Parathyroid adenoma (tissue), 2 donors: ENCODE measurements at regions not wholly inside any gene's neighbourhood (a gene's known extent, or its start where the extent isn't known, plus 50 kb on each side); places are given as distances from the start of the nearest gene placed in this dataset.

Experiments used
- H2AFZ ChIP-seq: fragments of 300-600 bp; sonication (generic); one replicate; pipeline ENCODE4 v1.7.0; 2017; ENCODE audit warnings: antibody characterized with exemption, mild to moderate bottlenecking
- H3K27ac ChIP-seq: fragments of 300-600 bp; sonication (generic); one replicate; pipeline ENCODE4 v1.7.0; 2017
- H3K27me3 ChIP-seq: fragments of 300-600 bp; sonication (generic); one replicate; pipeline ENCODE4 v1.7.0; 2017; ENCODE audit warnings: low read length; ENCODE audit not compliant: control insufficient read depth, insufficient read depth
- H3K36me3 ChIP-seq: fragments of 300-600 bp; sonication (generic); one replicate; pipeline ENCODE4 v1.7.0; 2017; ENCODE audit warnings: low read length; ENCODE audit not compliant: control insufficient read depth, insufficient read depth
- H3K4me1 ChIP-seq: fragments of 300-600 bp; sonication (generic); one replicate; pipeline ENCODE4 v1.7.0; 2017; ENCODE audit warnings: control low read depth
- H3K4me2 ChIP-seq: fragments of 300-600 bp; sonication (generic); one replicate; pipeline ENCODE4 v1.7.0; 2017; ENCODE audit warnings: low read length
- H3K4me3 ChIP-seq: fragments of 300-600 bp; sonication (generic); one replicate; pipeline ENCODE4 v1.7.0; 2017; ENCODE audit warnings: low read depth, low read length
- H3K79me2 ChIP-seq: fragments of 300-600 bp; sonication (generic); one replicate; pipeline ENCODE4 v1.7.0; 2017; ENCODE audit warnings: control low read depth
- H3K9ac ChIP-seq: fragments of 300-600 bp; sonication (generic); one replicate; pipeline ENCODE4 v1.7.0; 2017; ENCODE audit warnings: mild to moderate bottlenecking
- H3K9me3 ChIP-seq: fragments of 300-600 bp; sonication (generic); one replicate; pipeline ENCODE4 v1.7.0; 2017; ENCODE audit warnings: low read length; ENCODE audit not compliant: control insufficient read depth
- TF ChIP-seq, protein P1 (sequence below): fragments of 300-600 bp; sonication (generic); IDR thresholded peaks from one replicate; pipeline ENCODE4 v1.7.0; 2017; ENCODE audit warnings: antibody characterized with exemption, mild to moderate bottlenecking
- donor health status: primary hyperparathyroidism.

- H3K4me3 ChIP-seq: no peak overlapping the region
- H3K27me3 ChIP-seq: no peaks in the 10 kb centered on the region
- H3K4me1 ChIP-seq: no peaks in the 10 kb centered on the region
- H3K36me3 ChIP-seq: no peaks in the 10 kb centered on the region
- H3K4me2 ChIP-seq: no peak overlapping the region
- H3K27ac ChIP-seq: no peak overlapping the region
- TF ChIP-seq, protein P1, sequence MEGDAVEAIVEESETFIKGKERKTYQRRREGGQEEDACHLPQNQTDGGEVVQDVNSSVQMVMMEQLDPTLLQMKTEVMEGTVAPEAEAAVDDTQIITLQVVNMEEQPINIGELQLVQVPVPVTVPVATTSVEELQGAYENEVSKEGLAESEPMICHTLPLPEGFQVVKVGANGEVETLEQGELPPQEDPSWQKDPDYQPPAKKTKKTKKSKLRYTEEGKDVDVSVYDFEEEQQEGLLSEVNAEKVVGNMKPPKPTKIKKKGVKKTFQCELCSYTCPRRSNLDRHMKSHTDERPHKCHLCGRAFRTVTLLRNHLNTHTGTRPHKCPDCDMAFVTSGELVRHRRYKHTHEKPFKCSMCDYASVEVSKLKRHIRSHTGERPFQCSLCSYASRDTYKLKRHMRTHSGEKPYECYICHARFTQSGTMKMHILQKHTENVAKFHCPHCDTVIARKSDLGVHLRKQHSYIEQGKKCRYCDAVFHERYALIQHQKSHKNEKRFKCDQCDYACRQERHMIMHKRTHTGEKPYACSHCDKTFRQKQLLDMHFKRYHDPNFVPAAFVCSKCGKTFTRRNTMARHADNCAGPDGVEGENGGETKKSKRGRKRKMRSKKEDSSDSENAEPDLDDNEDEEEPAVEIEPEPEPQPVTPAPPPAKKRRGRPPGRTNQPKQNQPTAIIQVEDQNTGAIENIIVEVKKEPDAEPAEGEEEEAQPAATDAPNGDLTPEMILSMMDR: no peak
- no peaks in the 10 kb centered on the region for H3K79me2 ChIP-seq
- no peak overlapping the region for H2AFZ ChIP-seq
- no peaks in the 10 kb centered on the region for H3K9me3 ChIP-seq
- H3K9ac ChIP-seq: no peak overlapping the region
These were observed 548.9 kb downstream of the BNC2 start for GRCh38 chr9:16321461-16322119.

GRCh38 chr9:16322849-16323248, 547.6 kb downstream of the BNC2 start:
- Histone ChIP-seq H3K4me1 (no peaks in the 10 kb centered on the region), H3K9ac (no peak overlapping the region), H3K27me3 (no peaks in the 10 kb centered on the region), H3K27ac (no peak overlapping the region), H3K9me3 (no peaks in the 10 kb centered on the region), H3K36me3 (no peaks in the 10 kb centered on the region), H3K4me3 (no peak overlapping the region), H3K4me2 (no peak overlapping the region), H3K79me2 (no peaks in the 10 kb centered on the region), H2AFZ (no peak overlapping the region)
- TF ChIP-seq, protein P1: no peak

DNA sequence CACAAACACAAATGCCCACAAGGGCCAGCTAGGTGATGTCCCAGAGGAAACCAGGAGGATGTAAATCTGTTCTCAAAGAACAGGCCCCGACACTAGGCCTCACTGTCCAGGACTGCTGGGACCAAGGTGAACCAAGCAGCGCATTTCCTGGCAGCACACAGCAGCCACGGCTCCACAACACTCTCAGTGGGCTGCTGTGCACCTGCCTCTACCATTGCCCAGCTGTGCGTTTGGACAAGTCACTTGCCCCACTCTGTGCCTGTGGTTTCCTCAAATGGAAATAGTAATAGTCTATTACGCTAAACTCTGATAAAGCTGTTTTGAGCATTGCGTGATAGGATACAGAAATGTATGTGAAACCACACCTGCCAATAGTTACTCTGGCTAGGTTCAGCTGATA, 544.5 kb downstream of the BNC2 start:
- Histone ChIP-seq H3K9ac (no peak overlapping the region), H3K79me2 (no peaks in the 10 kb centered on the region), H3K4me3 (no peak overlapping the region), H2AFZ (no peak overlapping the region), H3K9me3 (no peaks in the 10 kb centered on the region), H3K36me3 (no peaks in the 10 kb centered on the region), H3K27ac (no peak overlapping the region), H3K4me2 (no peak overlapping the region), H3K4me1 (no peaks in the 10 kb centered on the region), H3K27me3 (no peaks in the 10 kb centered on the region)
- TF ChIP-seq, protein P1: no peak

DNA sequence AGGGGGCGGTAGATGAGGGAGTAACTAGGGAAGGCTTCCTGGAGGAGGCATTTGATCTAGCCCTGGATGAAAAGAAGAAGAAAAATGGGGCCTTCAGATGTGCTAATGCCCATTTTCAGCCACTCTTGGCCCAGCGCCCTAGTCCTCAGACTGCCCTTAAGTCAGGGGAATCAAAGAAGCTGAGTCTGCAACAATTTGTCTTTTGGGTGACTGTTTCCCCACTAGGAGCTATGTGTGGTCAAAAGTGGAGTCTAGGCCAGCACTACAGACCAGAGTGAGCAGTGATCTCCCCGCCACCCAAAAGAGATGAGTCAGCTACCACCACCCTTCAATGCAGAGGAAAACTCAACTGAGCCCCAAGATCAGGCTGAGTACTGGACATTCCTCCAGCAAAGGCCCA, 542.1 kb downstream of the BNC2 start:
- Histone ChIP-seq H3K9me3 (no peaks in the 10 kb centered on the region), H2AFZ (no peak overlapping the region), H3K4me3 (no peak overlapping the region), H3K79me2 (no peaks in the 10 kb centered on the region), H3K36me3 (no peaks in the 10 kb centered on the region), H3K9ac (no peak overlapping the region), H3K4me1 (no peaks in the 10 kb centered on the region), H3K27me3 (no peaks in the 10 kb centered on the region), H3K27ac (no peak overlapping the region), H3K4me2 (no peak overlapping the region)
- TF ChIP-seq, protein P1: no peak

GRCh38 chr9:16329671-16330113, 540.8 kb downstream of the BNC2 start:
- no peak overlapping the region for H3K4me2 ChIP-seq

More at GRCh38 chr9:16329671-16330113, 540.8 kb downstream of the BNC2 start:
- Histone ChIP-seq H3K36me3 (no peaks in the 10 kb centered on the region), H3K4me1 (no peaks in the 10 kb centered on the region), H3K4me3 (no peak overlapping the region), H3K9ac (no peak overlapping the region), H3K9me3 (no peaks in the 10 kb centered on the region), H2AFZ (no peak overlapping the region), H3K27ac (no peak overlapping the region), H3K79me2 (no peaks in the 10 kb centered on the region), H3K27me3 (no peaks in the 10 kb centered on the region)
- TF ChIP-seq, protein P1: no peak
